IMR-90 (cell line): ENCODE measurements at regions not wholly inside any gene's neighbourhood (a gene's known extent, or its start where the extent isn't known, plus 50 kb on each side); places are given as distances from the start of the nearest gene placed in this dataset.

Experiments
- ATAC-seq: fragments of 200-7000 bp; cut with Tn5 transposase; 2 replicates; pipeline ENCODE4 v1.9.1; 2020; ENCODE audit warnings: low read depth, mild to moderate bottlenecking, moderate library complexity
- BruUV-seq: library from RNA; stranded (reverse); fragments of 400-500 nt; replicated peaks from 2 replicates; lab custom pipeline; 2021; lab: Mats Ljungman, UMichigan
- CTCF ChIA-PET: fragments of 300-600 bp; formaldehyde crosslinking; extraction: SDS; loops from one replicate; lab custom pipeline; 2021; ENCODE audit warnings: antibody characterized with exemption; lab: Yijun Ruan, JAX
- POLR2A ChIA-PET: fragments of 300-600 bp; sonication (Branson Sonifier 250); formaldehyde crosslinking; loops from one replicate; lab custom pipeline; 2022; ENCODE audit warnings: antibody characterized with exemption; ENCODE audit not compliant: unreplicated experiment; lab: Charles Lee
- DNase-seq: peaks from one replicate; pipeline ENCODE4 v3.0.0; 2013
- H2AFZ ChIP-seq: replicated peaks from 2 replicates; pipeline ENCODE3; 2013; ENCODE audit warnings: low read length, mild to moderate bottlenecking; ENCODE audit not compliant: poor library complexity
- H2AK5ac ChIP-seq: 2 replicates; pipeline ENCODE4 v1.6.1; 2013; ENCODE audit warnings: low read depth, low read length, inconsistent platforms
- H2AK9ac ChIP-seq: replicated peaks from 2 replicates; pipeline ENCODE3; 2013; ENCODE audit warnings: mild to moderate bottlenecking, low read depth, low read length, moderate library complexity; ENCODE audit not compliant: poor library complexity
- H2BK120ac ChIP-seq: 2 replicates; pipeline ENCODE4 v1.6.1; 2013; ENCODE audit warnings: low read depth, low read length, inconsistent platforms
- H2BK15ac ChIP-seq: 3 replicates; pipeline ENCODE4 v1.6.1; 2013; ENCODE audit warnings: low read depth, low read length, inconsistent platforms
- H2BK20ac ChIP-seq: 2 replicates; pipeline ENCODE4 v1.6.1; 2013; ENCODE audit warnings: low read depth, mild to moderate bottlenecking, inconsistent platforms, low read length, moderate library complexity
- H2BK5ac ChIP-seq: 2 replicates; pipeline ENCODE4 v1.6.1; 2013; ENCODE audit warnings: mild to moderate bottlenecking, low read depth, low read length, inconsistent platforms; ENCODE audit not compliant: poor library complexity, severe bottlenecking
- H3K14ac ChIP-seq: replicated peaks from 2 replicates; pipeline ENCODE4 v1.6.1; 2013; ENCODE audit warnings: low read depth, low read length, inconsistent platforms
- H3K18ac ChIP-seq: 2 replicates; pipeline ENCODE4 v1.6.1; 2013; ENCODE audit warnings: low read depth, low read length, control low read depth
- H3K23ac ChIP-seq: 2 replicates; pipeline ENCODE4 v1.6.1; 2013; ENCODE audit warnings: low read depth, low read length, inconsistent platforms
- H3K27ac ChIP-seq: 2 replicates; pipeline ENCODE4 v1.5.1; 2013; ENCODE audit warnings: mild to moderate bottlenecking, control low read depth, low read length; ENCODE audit not compliant: insufficient read depth
- H3K27me3 ChIP-seq: 2 replicates; pipeline ENCODE4 v1.6.1; 2013; ENCODE audit warnings: low read length; ENCODE audit not compliant: control insufficient read depth, insufficient read depth
- H3K36me3 ChIP-seq: 2 replicates; pipeline ENCODE4 v1.6.1; 2013; ENCODE audit warnings: low read length, mixed read lengths; ENCODE audit not compliant: control insufficient read depth, insufficient read depth
- H3K4ac ChIP-seq: 2 replicates; pipeline ENCODE4 v1.6.1; 2013; ENCODE audit warnings: low read depth, low read length, inconsistent platforms
- H3K4me1 ChIP-seq: 2 replicates; pipeline ENCODE4 v1.6.1; 2013; ENCODE audit warnings: low read length, mixed read lengths; ENCODE audit not compliant: control insufficient read depth, insufficient read depth
- H3K4me2 ChIP-seq: 2 replicates; pipeline ENCODE4 v1.6.1; 2013; ENCODE audit warnings: low read depth, mild to moderate bottlenecking, control low read depth, low read length, moderate library complexity
- H3K4me3 ChIP-seq: 2 replicates; pipeline ENCODE4 v1.5.1; 2013; ENCODE audit warnings: low read depth, mild to moderate bottlenecking, control low read depth, low read length, moderate library complexity; ENCODE audit not compliant: insufficient read depth
- H3K56ac ChIP-seq: 2 replicates; pipeline ENCODE4 v1.6.1; 2013; ENCODE audit warnings: low read length, inconsistent platforms; ENCODE audit not compliant: insufficient read depth; ENCODE audit errors: extremely low read depth
- H3K79me1 ChIP-seq, 2 experiments: 2 replicates each; pipeline ENCODE4 v1.6.1; 2013; ENCODE audit warnings: low read length in 2 of 2, inconsistent platforms in 1 of 2, low read depth in 1 of 2
- H3K9ac ChIP-seq: 2 replicates; pipeline ENCODE4 v1.6.1; 2013; ENCODE audit warnings: low read depth, low read length, control low read depth
- H3K9me1 ChIP-seq: 2 replicates; pipeline ENCODE4 v1.6.1; 2013; ENCODE audit warnings: low read length, inconsistent platforms; ENCODE audit not compliant: insufficient read depth
- H3K9me3 ChIP-seq: 2 replicates; pipeline ENCODE4 v1.6.1; 2013; ENCODE audit warnings: low read length; ENCODE audit not compliant: control insufficient read depth, insufficient read depth
- H4K20me1 ChIP-seq: 2 replicates; pipeline ENCODE4 v1.6.1; 2013; ENCODE audit warnings: low read length, inconsistent platforms; ENCODE audit not compliant: insufficient read depth
- H4K5ac ChIP-seq: 2 replicates; pipeline ENCODE4 v1.6.1; 2013; ENCODE audit warnings: mild to moderate bottlenecking, low read depth, low read length, control low read depth
- H4K8ac ChIP-seq, 2 experiments: 2 replicates each; pipeline ENCODE4 v1.6.1; 2013; ENCODE audit warnings: low read depth in 2 of 2, low read length in 2 of 2, control low read depth in 1 of 2, inconsistent platforms in 1 of 2
- H4K91ac ChIP-seq: 2 replicates; pipeline ENCODE4 v1.6.1; 2013; ENCODE audit warnings: low read depth, low read length, inconsistent platforms; ENCODE audit not compliant: insufficient read depth
- CEBPB ChIP-seq: IDR thresholded peaks from 2 replicates; pipeline ENCODE4 v1.6.1; 2012; ENCODE audit warnings: low read depth, low read length, improper control_type of control experiment
- MAFK ChIP-seq: IDR thresholded peaks from 2 replicates; pipeline ENCODE4 v1.6.1; 2012; ENCODE audit warnings: low read depth, low read length, improper control_type of control experiment
- MXI1 ChIP-seq: IDR thresholded peaks from 2 replicates; pipeline ENCODE4 v1.6.1; 2012; ENCODE audit warnings: low read depth, mild to moderate bottlenecking, low read length, moderate library complexity, borderline replicate concordance
- NFE2L2 ChIP-seq: fragments of 150-350 bp; IDR thresholded peaks from 2 replicates; pipeline ENCODE4 v1.6.1; 2016; ENCODE audit warnings: low read depth, mild to moderate bottlenecking, low read length
- RFX5 ChIP-seq: IDR thresholded peaks from 2 replicates; pipeline ENCODE4 v1.8.0; 2012; ENCODE audit warnings: low read depth, mild to moderate bottlenecking, low read length, moderate library complexity
- SMC3 ChIP-seq: fragments of 150-350 bp; IDR thresholded peaks from 2 replicates; pipeline ENCODE4 v1.6.1; 2016; ENCODE audit warnings: low read depth, mild to moderate bottlenecking, antibody characterized with exemption, low read length, moderate library complexity
- WGBS, 2 experiments: methylation state at CpG; one replicate each; pipeline versions ENCODE4 v1.1.5 to v1.1.7; 2013; ENCODE audit warnings: missing lambda C conversion rate in 2 of 2; ENCODE audit not compliant: insufficient read length in 1 of 2; ENCODE audit errors: extremely low coverage in 2 of 2; 5-methylcytosine and 5-hydroxymethylcytosine counted together
- dilution Hi-C: fragments of 300-500 bp; cut with HindIII; formaldehyde crosslinking; loops from one replicate; pipeline ENCODE4 v1.14.3; 2018; ENCODE audit warnings: low sequenced_read_pairs; ENCODE audit not compliant: unreplicated experiment
- in situ Hi-C: fragments of 300-500 bp; cut with MboI; formaldehyde crosslinking; loops from 3 replicates; pipeline ENCODE4 v1.14.3; 2019; ENCODE audit warnings: low sequenced_read_pairs, inconsistent platforms, mixed read lengths
- intact Hi-C: fragments of 100-400 bp; cut with micrococcal nuclease; formaldehyde crosslinking; loops from 2 replicates; pipeline ENCODE4 v1.10.0; 2022

GRCh38 chr10:79017882-79018520 is 50.8 kb upstream of the ZMIZ1 start:
- peak overlapping the region; percentile 52 for H2AFZ ChIP-seq
- no TSS peak for BruUV-seq
- H3K4me3 ChIP-seq = no peak overlapping the region
- H3K56ac ChIP-seq = no peak overlapping the region
- H2BK15ac ChIP-seq = no peak overlapping the region
- H3K4ac ChIP-seq = no peak overlapping the region
- intact Hi-C loops (no loop called here), in situ Hi-C loops (no loop called here), dilution Hi-C loops (no loop called here)
- no peak overlapping the region for H3K18ac ChIP-seq
- H2AK9ac ChIP-seq = peak overlapping the region; percentile 57
- H4K20me1 ChIP-seq = peaks cover 3% of the 10 kb centered on the region; the same call in 1 of the 2 replicates
- TF ChIP-seq NFE2L2 = no peak
- TF ChIP-seq MXI1 = no peak
- no peak for TF ChIP-seq CEBPB
- TF ChIP-seq RFX5 = no peak
- TF ChIP-seq SMC3 = no peak
- TF ChIP-seq MAFK = no peak
- H4K5ac ChIP-seq = no peak overlapping the region
- DNase-seq = no peak
- no peak overlapping the region for H4K8ac ChIP-seq
- H3K4me1 ChIP-seq = peaks cover 6% of the 10 kb centered on the region; the same call in 1 of the 2 replicates
- CTCF ChIA-PET = no interaction called here
- no peak overlapping the region for H3K4me2 ChIP-seq
- no peak overlapping the region for H3K14ac ChIP-seq
- no peak overlapping the region for H2BK5ac ChIP-seq
- H2BK20ac ChIP-seq = no peak overlapping the region
- H3K36me3 ChIP-seq = no peaks in the 10 kb centered on the region
- POLR2A ChIA-PET = no interaction called here
- no peak overlapping the region for H3K9ac ChIP-seq
- WGBS, 2 experiments = 63% methylated on average over 4 of the region's 4 CpGs; no CpG with 5 or more reads in 1 of the 2 experiments
- no peak overlapping the region for H2BK120ac ChIP-seq
- ATAC-seq = no peak
- H3K9me3 ChIP-seq = peaks cover 8% of the 10 kb centered on the region
- H3K9me1 ChIP-seq = no peaks in the 10 kb centered on the region
- H4K91ac ChIP-seq = no peak overlapping the region
- no peak overlapping the region for H3K27ac ChIP-seq
- H3K79me1 ChIP-seq = no peaks in the 10 kb centered on the region
- peaks cover 21% of the 10 kb centered on the region for H3K27me3 ChIP-seq
- no peak overlapping the region for H3K23ac ChIP-seq
- no peak overlapping the region; the same call in 1 of the 2 replicates for H2AK5ac ChIP-seq
